ENCODE measurements at regions not wholly inside any gene's neighbourhood (a gene's known extent, or its start where the extent isn't known, plus 50 kb on each side); places are given as distances from the start of the nearest gene placed in this dataset.

- DNase-seq (no peak), ATAC-seq (ENCODE audit: low read depth) (no peak)
- H3K9me3 Mint-ChIP-seq (ENCODE audit: insufficient read depth): no peaks in the 10 kb centered on the region
- no peak overlapping the region for H3K4me3 ChIP-seq (ENCODE audit: control extremely low read depth in 1 of 5, extremely low read depth in 1 of 5, insufficient read depth in 1 of 5, low read depth in 2 of 5, low read length in 4 of 5)
- no peak overlapping the region for H3K9ac ChIP-seq (ENCODE audit: low read length)
- no peaks in the 10 kb centered on the region for H3K4me1 ChIP-seq (ENCODE audit: control insufficient read depth in 2 of 2, insufficient read depth in 2 of 2, low read length in 2 of 2)
- no peak overlapping the region for H3K4me3 Mint-ChIP-seq
- TF ChIP-seq EZH2 (IDR thresholded peaks at IDR 0.05; ENCODE audit: borderline replicate concordance, insufficient read depth, low read depth, low read length, poor library complexity, severe bottlenecking) (no peak), CTCF (IDR thresholded peaks at IDR 0.05) (no peak)
- H3K9me3 ChIP-seq (ENCODE audit: control extremely low read depth in 1 of 3, control insufficient read depth in 2 of 3, insufficient read depth in 1 of 3, low read length in 2 of 3): peaks cover 0 to 6% (median 0%) of the 10 kb centered on the region in 3 donors
- no peak overlapping the region for H3K27ac Mint-ChIP-seq
- H3K27me3 Mint-ChIP-seq: peaks cover 4% of the 10 kb centered on the region
- ChIA-PET CTCF (no interaction called here), POLR2A (no interaction called here)
- H3K4me1 Mint-ChIP-seq: no peaks in the 10 kb centered on the region
- H3K27me3 ChIP-seq (replicated peaks in 1 of 4; ENCODE audit: control extremely low read depth in 1 of 4, control insufficient read depth in 3 of 4, insufficient read depth in 4 of 4, low read length in 3 of 4): peaks cover 0 to 6% (median 0%) of the 10 kb centered on the region in 4 experiments
- no peaks in the 10 kb centered on the region for H3K79me2 ChIP-seq (ENCODE audit: control insufficient read depth, insufficient read depth, low read length)
- no peaks in the 10 kb centered on the region for H3K36me3 ChIP-seq (replicated peaks in 1 of 2; ENCODE audit: control extremely low read depth in 1 of 2, control insufficient read depth in 1 of 2, extremely low read depth in 1 of 2, insufficient read depth in 2 of 2, low read length in 1 of 2)
- intact Hi-C loops (cut with micrococcal nuclease): no loop called here
- H4K20me1 ChIP-seq (ENCODE audit: control insufficient read depth, insufficient read depth, low read length, poor library complexity, severe bottlenecking): no peaks in the 10 kb centered on the region
- no peak overlapping the region for H3K4me2 ChIP-seq (replicated peaks; ENCODE audit: low read depth, low read length, poor library complexity, severe bottlenecking)
- 93% methylated on average over 12 of the region's 12 CpGs for whole genome bisulfite sequencing (ENCODE audit: insufficient coverage)
- H2AFZ ChIP-seq (ENCODE audit: insufficient read depth, low read depth, low read length, poor library complexity, severe bottlenecking): no peak overlapping the region
- H3K27ac ChIP-seq (ENCODE audit: low read length in 2 of 2): no peak overlapping the region
Observed at GRCh38 chr22:49348631-49349030, 479.0 kb downstream of the BRD1 start.

- ATAC-seq (ENCODE audit: low read depth): no peak
Observed at GRCh38 chr22:49347376-49347775, 480.3 kb downstream of the BRD1 start.

More at GRCh38 chr22:49347376-49347775, 480.3 kb downstream of the BRD1 start:
- Mint-ChIP-seq H3K4me3 (no peak overlapping the region), H3K9me3 (ENCODE audit: insufficient read depth) (no peaks in the 10 kb centered on the region), H3K27me3 (peaks cover 3% of the 10 kb centered on the region), H3K4me1 (no peaks in the 10 kb centered on the region), H3K27ac (no peak overlapping the region)
- Histone ChIP-seq H3K36me3 (replicated peaks in 1 of 2; ENCODE audit: control extremely low read depth in 1 of 2, control insufficient read depth in 1 of 2, extremely low read depth in 1 of 2, insufficient read depth in 2 of 2, low read length in 1 of 2) (no peaks in the 10 kb centered on the region), H3K9ac (ENCODE audit: low read length) (no peak overlapping the region), H2AFZ (ENCODE audit: insufficient read depth, low read depth, low read length, poor library complexity, severe bottlenecking) (no peak overlapping the region), H3K4me3 (ENCODE audit: control extremely low read depth in 1 of 5, extremely low read depth in 1 of 5, insufficient read depth in 1 of 5, low read depth in 2 of 5, low read length in 4 of 5) (no peak overlapping the region), H3K79me2 (ENCODE audit: control insufficient read depth, insufficient read depth, low read length) (no peaks in the 10 kb centered on the region), H3K27ac (ENCODE audit: low read length in 2 of 2) (no peak overlapping the region), H3K4me1 (ENCODE audit: control insufficient read depth in 2 of 2, insufficient read depth in 2 of 2, low read length in 2 of 2) (no peaks in the 10 kb centered on the region), H3K9me3 (ENCODE audit: control extremely low read depth in 1 of 3, control insufficient read depth in 2 of 3, insufficient read depth in 1 of 3, low read length in 2 of 3) (peaks cover 0 to 6% (median 0%) of the 10 kb centered on the region in 3 donors), H4K20me1 (ENCODE audit: control insufficient read depth, insufficient read depth, low read length, poor library complexity, severe bottlenecking) (no peaks in the 10 kb centered on the region), H3K4me2 (replicated peaks; ENCODE audit: low read depth, low read length, poor library complexity, severe bottlenecking) (no peak overlapping the region), H3K27me3 (replicated peaks in 1 of 4; ENCODE audit: control extremely low read depth in 1 of 4, control insufficient read depth in 3 of 4, insufficient read depth in 4 of 4, low read length in 3 of 4) (no peaks in the 10 kb centered on the region)
- no peak for DNase-seq
- TF ChIP-seq EZH2 (IDR thresholded peaks at IDR 0.05; ENCODE audit: borderline replicate concordance, insufficient read depth, low read depth, low read length, poor library complexity, severe bottlenecking): no peak
- TF ChIP-seq CTCF (IDR thresholded peaks at IDR 0.05): no peak
- WGBS (ENCODE audit: insufficient coverage): 94% methylated on average over 9 of the region's 9 CpGs
- ChIA-PET CTCF (no interaction called here), POLR2A (no interaction called here)
- intact Hi-C loops (cut with micrococcal nuclease): no loop called here
